ENCODE measurements at regions not wholly inside any gene's neighbourhood (a gene's known extent, or its start where the extent isn't known, plus 50 kb on each side); places are given as distances from the start of the nearest gene placed in this dataset.
"Not testable (repeated sequence)": the region's sequence is repeated elsewhere in the genome, so short reads cannot be mapped to it uniquely, and the experiment has no call there.

DNA sequence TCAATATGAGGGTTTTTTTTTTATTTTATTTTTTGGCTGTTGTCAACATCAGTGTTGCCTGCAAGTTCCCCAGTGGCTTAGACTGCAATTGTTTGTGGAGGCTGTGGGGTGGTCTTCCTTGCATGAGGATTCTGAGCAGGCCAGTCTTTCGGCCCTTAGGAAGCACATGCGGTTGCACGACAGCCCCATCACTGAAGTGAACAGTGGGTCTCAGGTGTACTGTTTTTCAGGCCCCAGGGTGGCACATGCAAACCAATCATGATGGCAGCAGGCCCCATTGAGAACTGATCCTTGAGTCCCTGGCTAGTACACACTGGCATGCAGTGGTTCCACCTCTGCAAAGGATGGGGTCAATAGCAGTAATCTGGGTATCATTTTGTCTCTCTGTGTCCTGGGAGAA, 768.7 kb downstream of the EPHA3 start:
- Histone ChIP-seq H3K9me3 (ENCODE audit: control insufficient read depth in 2 of 2, low read length in 2 of 2) (no peaks in the 10 kb centered on the region), H3K27ac (ENCODE audit: low read depth in 2 of 2, low read length in 2 of 2) (no peak overlapping the region), H3K36me3 (ENCODE audit: control insufficient read depth in 2 of 2, insufficient read depth in 2 of 2, low read length in 2 of 2) (no peaks in the 10 kb centered on the region), H3K4me3 (ENCODE audit: low read length in 2 of 2) (no peak overlapping the region), H3K4me1 (ENCODE audit: control insufficient read depth in 2 of 2, insufficient read depth in 2 of 2, low read length in 2 of 2) (no peaks in the 10 kb centered on the region), H3K27me3 (ENCODE audit: control insufficient read depth in 2 of 2, insufficient read depth in 2 of 2, low read length in 2 of 2) (no peaks in the 10 kb centered on the region), H3K9ac (ENCODE audit: low read depth in 1 of 2, low read length in 2 of 2) (no peak overlapping the region)

- H3K4me1 ChIP-seq (ENCODE audit: control insufficient read depth in 2 of 2, insufficient read depth in 2 of 2, low read length in 2 of 2), result no peaks in the 10 kb centered on the region
- H3K27me3 ChIP-seq (ENCODE audit: control insufficient read depth in 2 of 2, insufficient read depth in 2 of 2, low read length in 2 of 2), result no peaks in the 10 kb centered on the region
- H3K9ac ChIP-seq (ENCODE audit: low read depth in 1 of 2, low read length in 2 of 2), result no peak overlapping the region
- H3K4me3 ChIP-seq (ENCODE audit: low read length in 2 of 2), result no peak overlapping the region
- no peaks in the 10 kb centered on the region for H3K36me3 ChIP-seq (ENCODE audit: control insufficient read depth in 2 of 2, insufficient read depth in 2 of 2, low read length in 2 of 2)
- no peaks in the 10 kb centered on the region for H3K9me3 ChIP-seq (ENCODE audit: control insufficient read depth in 2 of 2, low read length in 2 of 2)
- H3K27ac ChIP-seq (ENCODE audit: low read depth in 2 of 2, low read length in 2 of 2), result no peak overlapping the region
These were observed 769.8 kb downstream of the EPHA3 start for GRCh38 chr3:89877230-89877629.

GRCh38 chr3:89889386-89889785, 782.0 kb downstream of the EPHA3 start:
- Histone ChIP-seq H3K36me3 (ENCODE audit: control insufficient read depth in 2 of 2, insufficient read depth in 2 of 2, low read length in 2 of 2) (no peaks in the 10 kb centered on the region), H3K9ac (ENCODE audit: low read depth in 1 of 2, low read length in 2 of 2) (no peak overlapping the region), H3K4me1 (ENCODE audit: control insufficient read depth in 2 of 2, insufficient read depth in 2 of 2, low read length in 2 of 2) (no peaks in the 10 kb centered on the region), H3K9me3 (ENCODE audit: control insufficient read depth in 2 of 2, low read length in 2 of 2) (no peaks in the 10 kb centered on the region), H3K4me3 (ENCODE audit: low read length in 2 of 2) (no peak overlapping the region), H3K27me3 (ENCODE audit: control insufficient read depth in 2 of 2, insufficient read depth in 2 of 2, low read length in 2 of 2) (no peaks in the 10 kb centered on the region), H3K27ac (ENCODE audit: low read depth in 2 of 2, low read length in 2 of 2) (no peak overlapping the region)

DNA sequence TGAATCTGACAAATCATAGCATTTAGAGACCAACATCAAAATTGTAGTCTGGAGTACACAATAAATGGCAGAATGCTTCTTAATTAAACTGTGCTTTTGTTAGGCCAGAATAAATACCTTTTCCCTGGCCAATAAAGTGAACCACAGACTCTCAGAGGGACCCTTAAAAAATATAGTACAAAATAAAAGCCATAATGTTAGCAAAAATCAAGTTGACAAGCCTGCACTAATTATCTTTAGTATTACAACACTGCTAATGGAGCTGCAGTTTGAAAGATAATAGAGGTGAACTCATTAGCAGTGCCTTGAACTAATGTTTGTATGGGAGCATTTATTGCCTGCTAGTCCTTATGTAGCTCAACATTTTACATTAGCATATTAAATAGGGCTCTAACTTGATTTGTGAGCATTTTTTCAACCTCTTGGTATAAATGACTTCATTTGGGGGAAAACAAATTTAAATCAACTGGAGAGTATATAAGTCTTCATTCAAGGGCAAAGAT, 801.3 kb downstream of the EPHA3 start:
- Histone ChIP-seq H3K36me3 (ENCODE audit: control insufficient read depth in 2 of 2, insufficient read depth in 2 of 2, low read length in 2 of 2) (no peaks in the 10 kb centered on the region), H3K27me3 (ENCODE audit: control insufficient read depth in 2 of 2, insufficient read depth in 2 of 2, low read length in 2 of 2) (no peaks in the 10 kb centered on the region), H3K27ac (ENCODE audit: low read depth in 2 of 2, low read length in 2 of 2) (no peak overlapping the region), H3K9me3 (ENCODE audit: control insufficient read depth in 2 of 2, low read length in 2 of 2) (peaks cover 0 to 3% of the 10 kb centered on the region in 2 donors), H3K9ac (ENCODE audit: low read depth in 1 of 2, low read length in 2 of 2) (no peak overlapping the region), H3K4me1 (ENCODE audit: control insufficient read depth in 2 of 2, insufficient read depth in 2 of 2, low read length in 2 of 2) (no peaks in the 10 kb centered on the region), H3K4me3 (ENCODE audit: low read length in 2 of 2) (no peak overlapping the region)

DNA sequence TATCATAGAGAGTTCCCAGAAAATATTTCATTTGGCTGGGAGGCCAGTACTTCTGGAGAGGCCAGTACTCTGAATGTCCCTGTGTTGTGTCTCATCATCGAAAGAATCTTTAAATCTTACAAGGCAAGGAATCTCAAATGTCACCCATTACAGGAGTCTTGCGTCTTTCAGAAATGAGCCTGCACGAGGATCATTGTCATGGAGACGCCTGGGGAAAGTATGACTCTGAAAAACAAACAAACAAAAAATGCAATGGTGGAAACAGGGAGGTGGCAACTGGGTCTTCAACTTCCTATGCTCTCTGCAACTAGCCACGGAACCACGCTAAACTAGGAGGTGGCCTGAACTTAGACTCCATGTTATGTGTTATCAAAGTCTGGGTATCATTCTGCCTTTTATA, 804.6 kb downstream of the EPHA3 start:
- Histone ChIP-seq H3K4me3 (ENCODE audit: low read length in 2 of 2) (no peak overlapping the region), H3K9ac (ENCODE audit: low read depth in 1 of 2, low read length in 2 of 2) (no peak overlapping the region), H3K36me3 (ENCODE audit: control insufficient read depth in 2 of 2, insufficient read depth in 2 of 2, low read length in 2 of 2) (no peaks in the 10 kb centered on the region), H3K9me3 (ENCODE audit: control insufficient read depth in 2 of 2, low read length in 2 of 2) (no peaks in the 10 kb centered on the region), H3K27ac (ENCODE audit: low read depth in 2 of 2, low read length in 2 of 2) (no peak overlapping the region), H3K4me1 (ENCODE audit: control insufficient read depth in 2 of 2, insufficient read depth in 2 of 2, low read length in 2 of 2) (no peaks in the 10 kb centered on the region), H3K27me3 (ENCODE audit: control insufficient read depth in 2 of 2, insufficient read depth in 2 of 2, low read length in 2 of 2) (no peaks in the 10 kb centered on the region)

DNA sequence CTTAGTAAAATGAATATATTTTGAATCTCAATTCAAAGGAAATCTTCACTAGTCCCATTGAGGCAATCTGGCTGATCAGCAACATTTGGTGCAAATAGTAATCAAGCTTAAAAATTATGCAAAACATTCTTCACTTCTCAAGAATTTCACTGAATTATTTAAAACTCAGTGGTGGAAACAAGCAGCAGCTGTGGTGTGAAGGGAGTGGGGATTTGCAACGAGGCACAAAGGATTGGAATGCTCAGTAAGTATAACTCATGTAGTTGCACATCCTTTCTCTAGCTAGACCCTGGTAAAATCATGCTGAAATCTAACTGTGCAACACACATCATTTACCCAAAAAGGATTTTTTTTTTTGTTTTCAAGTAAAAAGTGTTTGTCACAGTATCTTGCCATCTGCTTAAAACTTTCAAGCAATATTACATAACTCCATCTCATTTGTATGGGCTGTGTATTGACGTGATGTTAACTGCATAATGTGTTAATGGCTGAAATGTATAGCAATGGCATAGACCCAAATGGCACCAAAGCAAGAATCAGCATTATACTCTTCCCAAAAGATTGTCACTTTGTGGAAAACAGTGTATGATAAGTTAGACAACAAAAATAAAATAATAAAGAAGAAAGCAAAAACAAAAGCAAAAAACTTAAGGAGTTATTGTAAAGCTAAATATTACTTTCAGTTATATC, 816.6 kb downstream of the EPHA3 start:
- H3K36me3 ChIP-seq (ENCODE audit: control insufficient read depth in 2 of 2, insufficient read depth in 2 of 2, low read length in 2 of 2), result no peaks in the 10 kb centered on the region
- no peak overlapping the region for H3K9ac ChIP-seq (ENCODE audit: low read depth in 1 of 2, low read length in 2 of 2)

GRCh38 chr3:89925976-89926375, 818.6 kb downstream of the EPHA3 start:
- Histone ChIP-seq H3K36me3 (ENCODE audit: control insufficient read depth in 2 of 2, insufficient read depth in 2 of 2, low read length in 2 of 2) (no peaks in the 10 kb centered on the region), H3K9me3 (ENCODE audit: control insufficient read depth in 2 of 2, low read length in 2 of 2) (no peaks in the 10 kb centered on the region), H3K4me1 (ENCODE audit: control insufficient read depth in 2 of 2, insufficient read depth in 2 of 2, low read length in 2 of 2) (no peaks in the 10 kb centered on the region), H3K4me3 (ENCODE audit: low read length in 2 of 2) (no peak overlapping the region), H3K9ac (ENCODE audit: low read depth in 1 of 2, low read length in 2 of 2) (no peak overlapping the region), H3K27ac (ENCODE audit: low read depth in 2 of 2, low read length in 2 of 2) (no peak overlapping the region), H3K27me3 (ENCODE audit: control insufficient read depth in 2 of 2, insufficient read depth in 2 of 2, low read length in 2 of 2) (no peaks in the 10 kb centered on the region)

More for the DNA sequence above, 816.6 kb downstream of the EPHA3 start:
- Histone ChIP-seq H3K27ac (ENCODE audit: low read depth in 2 of 2, low read length in 2 of 2) (no peak overlapping the region), H3K4me1 (ENCODE audit: control insufficient read depth in 2 of 2, insufficient read depth in 2 of 2, low read length in 2 of 2) (no peaks in the 10 kb centered on the region), H3K27me3 (ENCODE audit: control insufficient read depth in 2 of 2, insufficient read depth in 2 of 2, low read length in 2 of 2) (no peaks in the 10 kb centered on the region), H3K4me3 (ENCODE audit: low read length in 2 of 2) (no peak overlapping the region), H3K9me3 (ENCODE audit: control insufficient read depth in 2 of 2, low read length in 2 of 2) (no peaks in the 10 kb centered on the region)

GRCh38 chr3:89932882-89933281, 825.5 kb downstream of the EPHA3 start:
- Histone ChIP-seq H3K4me3 (ENCODE audit: low read length in 2 of 2) (no peak overlapping the region), H3K27ac (ENCODE audit: low read depth in 2 of 2, low read length in 2 of 2) (no peak overlapping the region), H3K36me3 (ENCODE audit: control insufficient read depth in 2 of 2, insufficient read depth in 2 of 2, low read length in 2 of 2) (no peaks in the 10 kb centered on the region), H3K9me3 (ENCODE audit: control insufficient read depth in 2 of 2, low read length in 2 of 2) (no peaks in the 10 kb centered on the region), H3K4me1 (ENCODE audit: control insufficient read depth in 2 of 2, insufficient read depth in 2 of 2, low read length in 2 of 2) (no peaks in the 10 kb centered on the region), H3K27me3 (ENCODE audit: control insufficient read depth in 2 of 2, insufficient read depth in 2 of 2, low read length in 2 of 2) (no peaks in the 10 kb centered on the region), H3K9ac (ENCODE audit: low read depth in 1 of 2, low read length in 2 of 2) (no peak overlapping the region)

DNA sequence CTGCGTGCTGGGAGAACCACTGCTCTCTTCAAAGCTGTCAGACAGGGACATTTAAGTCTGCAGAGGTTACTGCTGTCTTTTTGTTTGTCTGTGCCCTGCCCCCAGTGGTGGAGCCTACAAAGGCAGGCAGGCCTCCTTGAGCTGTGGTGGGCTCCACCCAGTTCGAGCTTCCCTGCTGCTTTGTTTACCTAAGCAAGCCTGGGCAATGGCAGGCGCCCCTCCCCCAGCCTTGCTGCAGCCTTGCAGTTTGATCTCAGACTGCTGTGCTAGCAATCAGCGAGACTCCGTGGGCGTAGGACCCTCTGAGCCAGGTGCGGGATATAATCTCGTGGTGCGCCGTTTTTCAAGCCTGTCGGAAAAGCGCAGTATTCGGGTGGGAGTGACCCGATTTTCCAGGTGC, 837.0 kb downstream of the EPHA3 start:
- H3K27me3 ChIP-seq (ENCODE audit: control insufficient read depth in 2 of 2, insufficient read depth in 2 of 2, low read length in 2 of 2); H3K4me3 ChIP-seq (ENCODE audit: low read length in 2 of 2); H3K27ac ChIP-seq (ENCODE audit: low read depth in 2 of 2, low read length in 2 of 2); H3K9ac ChIP-seq (ENCODE audit: low read depth in 1 of 2, low read length in 2 of 2); H3K36me3 ChIP-seq (ENCODE audit: control insufficient read depth in 2 of 2, insufficient read depth in 2 of 2, low read length in 2 of 2); H3K9me3 ChIP-seq (ENCODE audit: control insufficient read depth in 2 of 2, low read length in 2 of 2): not testable (repeated sequence)
- peaks cover 12 to 14% of the 10 kb centered on the region in 2 donors for H3K4me1 ChIP-seq (ENCODE audit: control insufficient read depth in 2 of 2, insufficient read depth in 2 of 2, low read length in 2 of 2)

GRCh38 chr3:89946884-89947283, 839.5 kb downstream of the EPHA3 start:
- no peaks in the 10 kb centered on the region for H3K36me3 ChIP-seq (ENCODE audit: control insufficient read depth in 2 of 2, insufficient read depth in 2 of 2, low read length in 2 of 2)
- no peak overlapping the region for H3K9ac ChIP-seq (ENCODE audit: low read depth in 1 of 2, low read length in 2 of 2)
- peak overlapping the region; percentile 72 to 88 for H3K27ac ChIP-seq (ENCODE audit: low read depth in 2 of 2, low read length in 2 of 2)
- H3K9me3 ChIP-seq (ENCODE audit: control insufficient read depth in 2 of 2, low read length in 2 of 2), result no peaks in the 10 kb centered on the region
- H3K27me3 ChIP-seq (ENCODE audit: control insufficient read depth in 2 of 2, insufficient read depth in 2 of 2, low read length in 2 of 2), result no peaks in the 10 kb centered on the region
- peak overlapping the region in 1 of 2 donors; percentile 26 for H3K4me3 ChIP-seq (ENCODE audit: low read length in 2 of 2)
- peaks cover 12 to 14% of the 10 kb centered on the region in 2 donors for H3K4me1 ChIP-seq (ENCODE audit: control insufficient read depth in 2 of 2, insufficient read depth in 2 of 2, low read length in 2 of 2)
